ENCODE measurements at regions not wholly inside any gene's neighbourhood (a gene's known extent, or its start where the extent isn't known, plus 50 kb on each side); places are given as distances from the start of the nearest gene placed in this dataset.
"Not testable (repeated sequence)": the region's sequence is repeated elsewhere in the genome, so short reads cannot be mapped to it uniquely, and the experiment has no call there.

GRCh38 chr12:131293071-131294015, 339.6 kb downstream of the ADGRD1 start:
- not testable (repeated sequence) for DNase-seq

GRCh38 chr12:131294716-131295115, 341.0 kb downstream of the ADGRD1 start:
- DNase-seq = not testable (repeated sequence)

- not testable (repeated sequence) for DNase-seq
Observed at GRCh38 chr12:131295117-131295516, 341.4 kb downstream of the ADGRD1 start.

- not testable (repeated sequence) for DNase-seq
Observed at GRCh38 chr12:131295559-131295958, 341.9 kb downstream of the ADGRD1 start.

- DNase-seq = not testable (repeated sequence)
Observed at GRCh38 chr12:131296136-131296535, 342.4 kb downstream of the ADGRD1 start.

- DNase-seq = not testable (repeated sequence)
Observed at GRCh38 chr12:131296651-131297050, 342.9 kb downstream of the ADGRD1 start.

- DNase-seq = not testable (repeated sequence)
Observed at GRCh38 chr12:131298526-131299369, 345.0 kb downstream of the ADGRD1 start.

- DNase-seq = not testable (repeated sequence)
Observed at GRCh38 chr12:131299370-131299701, 345.6 kb downstream of the ADGRD1 start.

GRCh38 chr12:131303576-131303975, 349.9 kb downstream of the ADGRD1 start:
- not testable (repeated sequence) for DNase-seq

- DNase-seq = not testable (repeated sequence)
Observed at GRCh38 chr12:131304642-131305041, 350.9 kb downstream of the ADGRD1 start.

GRCh38 chr12:131309700-131310099, 356.0 kb downstream of the ADGRD1 start:
- DNase-seq = no peak

- DNase-seq = not testable (repeated sequence)
Observed at GRCh38 chr12:131310227-131310969, 356.7 kb downstream of the ADGRD1 start.

GRCh38 chr12:131311279-131311722, 357.6 kb downstream of the ADGRD1 start:
- DNase-seq = not testable (repeated sequence)

- DNase-seq = no peak
Observed at GRCh38 chr12:131311764-131312163, 358.1 kb downstream of the ADGRD1 start.

- not testable (repeated sequence) for DNase-seq
Observed at GRCh38 chr12:131312382-131312781, 358.7 kb downstream of the ADGRD1 start.

- no peak for DNase-seq
Observed at GRCh38 chr12:131312793-131313545, 359.3 kb downstream of the ADGRD1 start.

GRCh38 chr12:131313635-131314034, 359.9 kb downstream of the ADGRD1 start:
- no peak for DNase-seq

GRCh38 chr12:131314524-131315090, 360.9 kb downstream of the ADGRD1 start:
- DNase-seq = no peak

- no peak for DNase-seq
Observed at GRCh38 chr12:131315601-131316000, 361.9 kb downstream of the ADGRD1 start.

GRCh38 chr12:131316388-131316787, 362.7 kb downstream of the ADGRD1 start:
- no peak for DNase-seq

GRCh38 chr12:131318045-131318685, 364.5 kb downstream of the ADGRD1 start:
- no peak for DNase-seq

Data from effector CD4-positive, alpha-beta T cell (primary cell).